Ureter (tissue), 1 donor: ENCODE measurements at regions not wholly inside any gene's neighbourhood (a gene's known extent, or its start where the extent isn't known, plus 50 kb on each side); places are given as distances from the start of the nearest gene placed in this dataset.
"Not testable (repeated sequence)": the region's sequence is repeated elsewhere in the genome, so short reads cannot be mapped to it uniquely, and the experiment has no call there.

Experiments
- DNase-seq: peaks from one replicate; pipeline ENCODE4 v3.0.0-alpha.2; 2020; ENCODE audit warnings: low spot score
- donor health status: DM: yes; HTN: yes; CAD: no.

DNA sequence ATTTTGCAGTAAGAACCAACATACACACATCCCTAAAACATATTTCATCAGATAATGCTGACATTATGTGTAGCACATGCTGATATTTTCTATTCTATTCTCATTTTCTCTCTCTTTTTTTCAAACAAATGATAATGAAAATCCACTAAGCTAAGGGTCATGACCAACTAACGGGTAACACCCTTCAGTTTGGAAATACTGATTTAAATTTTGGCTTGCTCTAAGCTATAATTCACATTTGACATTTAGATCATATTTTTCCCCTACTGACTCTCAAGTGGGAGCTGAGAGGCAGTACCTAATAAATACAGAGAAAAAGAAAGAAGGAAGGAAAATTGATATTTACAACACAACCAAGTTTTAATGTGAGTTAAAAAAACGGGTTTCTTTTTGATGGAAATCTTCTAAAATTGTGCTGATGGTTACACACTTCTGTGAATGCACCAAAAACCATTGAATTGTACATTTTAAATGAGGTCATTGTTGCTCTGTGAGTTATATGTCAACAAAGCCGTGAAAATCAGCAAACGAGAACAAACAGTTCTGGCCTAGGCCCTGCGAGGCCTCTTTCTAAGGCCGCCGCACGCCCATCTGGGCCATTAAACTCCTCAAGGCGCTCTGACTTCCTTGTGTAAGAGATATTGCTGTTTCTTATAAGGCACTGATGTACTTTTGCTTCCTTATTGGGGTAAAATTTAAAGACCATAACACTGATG is 124.2 kb downstream of the GALR1 start:
- DNase-seq, result no peak

DNA sequence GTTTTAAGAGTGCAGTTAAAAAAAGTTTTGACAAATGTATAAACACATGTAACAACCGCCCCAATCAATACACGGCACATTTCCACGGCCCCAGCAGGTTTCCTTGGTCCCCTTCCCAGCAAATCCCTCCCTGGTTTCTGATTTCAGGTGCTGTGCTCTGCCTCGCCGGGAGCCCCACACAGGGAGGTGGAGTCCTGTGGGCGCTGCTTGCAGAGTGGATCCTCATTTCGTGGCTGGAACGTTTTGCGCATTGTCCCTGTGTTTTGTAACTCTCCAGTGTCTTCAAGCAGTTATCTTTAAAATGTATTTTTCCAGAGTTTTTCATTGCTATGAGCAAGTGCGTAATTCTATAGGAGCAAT is 124.8 kb downstream of the GALR1 start:
- DNase-seq, result no peak

DNA sequence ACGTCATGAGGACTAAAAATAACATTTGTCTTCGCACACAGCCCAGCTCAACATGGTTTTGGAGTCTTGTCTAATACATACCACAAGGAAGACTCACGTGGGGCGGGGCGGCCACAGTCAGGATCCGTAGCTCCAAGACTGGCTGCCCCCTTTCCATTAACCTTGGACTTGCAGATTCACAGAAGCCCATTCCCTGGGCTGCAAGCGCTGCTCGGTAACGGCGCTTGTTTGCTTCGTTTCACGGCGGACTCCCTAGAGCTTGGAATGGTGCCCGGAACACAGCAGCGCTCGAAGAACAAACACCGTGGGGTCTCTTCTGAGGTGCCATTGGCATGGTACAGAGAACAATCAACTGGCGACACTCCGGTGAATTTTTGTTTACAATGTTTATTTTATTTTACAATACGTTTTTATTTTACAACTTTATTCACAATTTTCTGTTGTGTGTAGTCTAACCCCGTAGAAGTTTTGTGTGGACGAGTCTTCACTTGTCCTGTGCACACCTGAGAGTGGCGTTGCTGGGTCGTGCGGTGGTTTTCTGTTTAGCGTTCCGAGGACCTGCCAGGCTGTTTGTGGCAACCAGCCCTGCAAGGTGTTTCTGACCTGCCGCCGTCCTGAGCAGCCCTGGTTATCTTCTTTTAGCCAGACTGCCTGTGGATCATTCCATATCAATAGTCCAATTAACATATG is 126.5 kb downstream of the GALR1 start:
- no peak for DNase-seq

DNA sequence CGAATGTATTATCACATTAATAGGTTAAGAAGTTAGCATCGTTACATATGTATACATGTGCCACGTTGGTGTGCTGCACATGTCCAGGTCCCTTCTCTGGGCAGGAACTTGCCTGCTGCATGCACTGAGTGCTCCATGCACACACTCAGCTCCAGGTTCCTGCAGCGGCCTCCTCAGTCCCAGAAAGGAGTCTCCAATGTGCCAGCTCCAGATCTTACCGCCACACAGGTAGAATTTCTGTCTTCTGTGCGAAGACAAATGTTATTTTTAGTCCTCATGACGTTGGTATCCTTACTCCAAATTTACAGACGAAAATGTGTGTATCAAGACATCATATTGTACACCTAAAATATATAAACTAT is 127.1 kb downstream of the GALR1 start:
- DNase-seq, result no peak

DNA sequence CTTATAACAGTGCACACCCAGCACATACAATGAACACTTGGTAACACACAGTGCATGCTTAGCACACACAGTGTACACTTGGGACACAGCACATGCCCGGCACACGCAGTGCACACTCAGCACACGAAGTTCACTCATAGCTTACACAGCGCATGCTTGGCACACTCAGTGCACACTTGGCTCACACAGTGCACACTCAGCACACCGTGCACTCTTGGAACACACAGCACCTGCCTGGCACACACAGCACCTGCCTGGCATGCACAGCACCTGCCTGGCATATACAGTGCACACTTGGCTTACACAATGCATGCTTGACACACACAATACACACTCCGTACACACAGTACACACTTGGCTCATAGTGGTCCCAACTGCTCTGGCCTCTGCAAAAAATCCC is 128.2 kb downstream of the GALR1 start:
- no peak for DNase-seq

DNA sequence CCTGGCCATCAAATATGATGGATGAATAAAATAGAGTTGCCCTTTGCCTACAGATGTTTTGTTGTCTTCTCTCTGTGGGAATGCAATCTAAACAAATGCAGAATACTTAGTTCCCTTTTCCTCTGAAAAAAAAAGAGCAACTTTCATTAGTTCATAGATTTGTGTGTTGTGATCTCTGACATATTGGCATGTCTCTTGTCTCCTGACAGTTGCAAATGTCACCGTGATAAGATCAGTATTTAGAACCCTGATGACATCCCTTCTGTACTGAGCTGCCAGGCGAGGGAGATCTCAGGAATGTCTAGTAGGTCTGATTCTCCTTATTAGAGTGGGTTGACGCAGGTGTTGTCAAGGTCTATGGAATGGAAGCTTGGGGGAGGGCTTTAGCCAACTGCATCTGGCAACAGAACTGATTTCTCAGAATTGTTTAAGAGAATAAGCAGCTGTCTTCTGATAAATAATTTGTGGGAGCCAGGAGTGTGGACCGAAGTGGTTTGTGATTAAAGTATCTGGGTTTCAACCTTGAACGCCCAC is 130.4 kb downstream of the GALR1 start:
- DNase-seq, result no peak

DNA sequence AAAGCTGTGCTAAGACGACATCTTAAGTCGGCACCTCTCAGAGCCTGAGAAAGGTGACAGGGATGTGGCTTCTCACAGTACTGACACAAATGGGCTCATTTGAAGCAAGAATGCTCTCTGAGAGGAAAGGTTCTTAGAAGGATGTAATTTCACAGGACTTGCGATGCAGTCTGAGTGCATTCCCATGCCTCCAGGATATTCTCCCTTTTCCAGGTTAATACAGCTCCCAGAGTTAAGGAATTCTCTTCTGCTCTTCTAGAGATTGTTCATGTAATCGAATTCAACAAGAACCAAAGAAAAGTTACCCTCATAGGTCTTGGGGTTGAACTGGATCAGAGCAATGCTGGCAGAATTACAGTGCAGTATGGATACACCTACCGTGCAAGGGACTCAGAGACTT is 131.0 kb downstream of the GALR1 start:
- DNase-seq, result no peak

DNA sequence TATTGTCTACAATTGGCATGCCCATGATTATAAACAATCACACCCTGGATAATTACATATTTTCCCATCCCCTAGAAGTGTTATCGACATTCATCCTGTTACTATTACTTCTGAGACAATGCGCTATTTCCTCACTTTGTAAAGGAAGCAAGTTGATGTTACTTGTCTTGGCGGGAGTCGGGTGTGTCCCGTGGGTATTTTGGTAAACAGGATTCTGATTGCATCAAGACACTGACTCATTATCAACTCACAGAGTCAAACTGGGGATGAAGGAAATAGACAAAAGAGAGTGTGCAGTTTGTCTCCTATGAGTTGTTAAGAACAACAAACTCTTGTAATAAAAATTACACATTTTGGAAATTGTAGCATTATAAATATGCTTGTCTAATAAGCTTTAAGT is 142.7 kb downstream of the GALR1 start:
- no peak for DNase-seq

DNA sequence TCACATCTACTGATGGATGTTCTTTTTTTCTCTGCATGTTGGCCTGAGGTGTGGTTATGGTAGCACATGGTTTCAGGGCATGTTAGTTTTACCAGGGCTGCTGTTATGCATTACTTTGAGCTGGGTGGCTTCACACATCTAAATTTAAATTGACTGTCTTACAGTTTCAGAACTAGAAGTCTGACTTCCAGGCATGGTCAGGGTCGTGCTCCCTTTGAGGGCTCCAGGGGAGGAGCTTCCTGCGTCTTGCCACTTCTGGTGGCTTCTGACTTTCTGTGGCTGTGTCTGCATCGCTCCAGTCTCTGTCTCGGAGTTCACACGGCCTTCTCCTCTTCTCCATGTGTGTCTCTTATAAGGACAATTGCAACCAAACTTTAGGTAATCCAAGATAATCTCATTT is 143.9 kb downstream of the GALR1 start:
- DNase-seq, result no peak

DNA sequence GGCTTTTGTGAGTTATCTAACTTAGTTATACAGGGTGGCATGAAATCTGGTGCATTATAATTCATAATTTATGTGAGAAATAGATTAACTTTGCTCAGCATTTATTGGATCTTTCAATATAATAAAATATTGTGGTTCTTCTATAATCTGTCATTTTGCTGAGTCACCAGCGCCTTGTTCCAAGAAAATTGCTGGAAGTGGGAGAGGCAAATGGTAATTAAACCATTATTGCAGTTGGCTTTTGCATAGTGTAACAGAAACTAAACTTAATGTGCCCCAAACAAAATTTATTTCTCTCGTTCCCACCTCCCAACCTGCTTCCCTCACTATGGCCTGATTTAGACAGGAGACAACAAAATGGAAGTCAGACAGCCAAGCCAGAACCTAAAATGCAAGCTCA is 146.3 kb downstream of the GALR1 start:
- DNase-seq, result no peak

DNA sequence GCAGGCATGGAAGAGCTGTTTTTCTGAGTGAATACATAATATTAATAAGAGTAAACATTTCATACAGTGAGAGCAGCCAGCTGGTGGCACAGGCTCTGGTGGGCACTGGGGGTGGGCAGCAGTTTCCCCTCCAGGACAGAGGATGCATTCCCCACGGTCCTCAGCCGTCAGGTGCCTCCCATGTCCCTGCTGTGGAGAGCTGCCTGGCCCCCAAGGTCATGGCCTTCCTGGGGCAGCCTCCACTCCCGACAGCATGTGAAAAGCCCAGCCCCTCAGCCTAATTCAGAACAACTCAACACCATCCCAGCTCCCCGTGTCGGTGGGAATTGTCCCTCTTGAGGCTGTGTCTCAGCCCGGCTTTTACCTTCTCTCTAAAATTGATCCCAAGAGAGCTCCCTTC is 147.4 kb downstream of the GALR1 start:
- DNase-seq, result no peak

DNA sequence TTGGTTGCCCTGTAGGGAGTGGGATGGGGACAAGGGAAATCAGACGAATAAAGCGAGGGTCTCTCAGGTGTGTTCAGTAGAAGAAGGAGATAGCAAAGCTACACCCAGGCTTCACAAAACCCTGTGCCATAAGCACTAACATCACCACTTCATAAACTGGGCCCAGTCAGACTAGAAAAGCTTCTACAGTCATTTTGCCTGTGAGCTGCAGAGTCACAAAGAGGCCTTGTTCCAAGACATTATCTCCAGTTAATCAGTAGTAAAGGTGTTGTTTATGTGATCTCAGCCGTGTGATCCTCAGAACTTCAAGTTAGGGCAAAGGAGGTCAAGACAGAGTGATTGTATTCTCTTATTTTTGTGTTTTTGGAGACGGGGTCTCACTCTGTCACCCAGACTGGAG is 148.0 kb downstream of the GALR1 start:
- no peak for DNase-seq

DNA sequence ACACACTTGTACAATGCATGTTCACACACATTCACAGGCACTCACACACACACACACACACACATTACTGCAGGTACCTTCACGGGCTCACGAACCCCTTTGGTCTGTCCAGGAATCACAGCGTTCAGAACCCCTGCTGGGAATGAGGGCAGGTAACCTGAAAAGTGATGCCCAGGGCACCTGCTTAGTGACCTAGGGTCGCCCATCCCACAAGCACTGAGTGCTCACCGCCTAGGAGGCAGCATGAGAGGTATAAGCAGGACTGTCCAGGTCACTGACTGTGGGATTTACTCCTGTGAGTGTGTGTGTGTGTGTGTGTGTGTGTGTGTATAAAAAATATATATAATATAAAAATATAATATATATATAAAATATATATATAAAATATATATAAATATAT is 150.9 kb downstream of the GALR1 start:
- no peak for DNase-seq

DNA sequence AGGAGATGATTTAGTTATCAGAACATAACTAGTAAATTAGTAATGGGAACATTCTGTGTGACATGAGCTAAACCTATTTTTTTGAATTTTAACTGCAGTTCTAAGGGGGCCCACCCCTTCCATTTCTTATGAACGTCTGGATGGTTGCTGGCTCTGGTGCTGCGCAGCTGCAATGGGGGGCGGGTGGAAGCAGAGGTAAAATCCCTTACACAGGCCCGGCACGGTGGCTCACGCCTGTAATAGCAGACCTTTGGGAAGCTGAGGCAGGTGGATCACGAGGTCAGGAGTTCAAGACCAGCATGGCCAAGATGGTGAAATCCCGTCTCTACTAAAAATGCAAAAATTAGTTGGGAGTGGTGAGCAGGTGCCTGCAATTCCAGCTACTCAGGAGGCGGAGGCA is 151.5 kb downstream of the GALR1 start:
- no peak for DNase-seq

DNA sequence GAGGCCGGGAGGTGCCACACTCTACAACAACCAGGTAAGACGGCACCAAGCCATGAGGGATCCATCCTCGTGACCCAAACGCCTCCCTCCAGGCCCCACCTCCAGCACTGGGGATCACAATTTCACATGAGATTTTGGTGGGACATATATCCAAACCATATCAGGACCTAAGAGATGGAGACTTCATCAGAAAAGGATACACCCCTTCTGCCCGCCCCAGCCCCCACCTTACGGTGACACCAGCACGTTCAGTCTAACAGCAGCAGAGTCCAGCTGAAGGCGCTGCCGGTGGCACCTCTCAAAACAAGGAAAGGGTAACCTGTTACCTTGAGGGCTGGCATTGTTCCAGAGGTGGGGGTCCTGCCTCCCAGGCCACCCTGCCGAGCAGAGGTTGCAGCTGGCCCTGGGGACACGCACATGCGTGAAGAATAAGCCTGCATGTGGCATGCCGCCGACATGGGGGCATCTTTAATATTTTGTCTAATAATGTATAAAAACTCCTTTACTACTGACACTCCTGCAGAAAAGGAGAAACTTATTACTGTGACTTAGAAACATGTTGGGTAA is 154.4 kb downstream of the GALR1 start:
- DNase-seq, result no peak

DNA sequence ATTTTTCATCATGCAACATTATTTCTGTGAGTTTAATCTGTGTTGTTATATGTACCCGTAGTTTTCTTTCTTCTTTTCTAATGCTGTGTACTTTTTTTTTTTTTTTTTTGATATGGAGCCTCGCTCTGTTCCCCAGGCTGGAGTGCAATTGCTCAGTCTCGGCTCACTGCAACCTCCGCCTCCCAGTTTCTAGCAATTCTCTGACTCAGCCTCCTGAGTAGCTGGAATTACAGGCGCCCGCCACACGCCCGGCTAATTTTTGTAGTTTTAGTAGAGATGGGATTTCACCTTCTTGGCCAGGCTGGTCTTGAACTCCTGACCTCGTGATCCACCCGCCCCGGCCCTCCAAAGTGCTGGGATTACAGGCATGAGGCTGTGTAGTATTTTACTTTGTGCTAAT is 155.4 kb downstream of the GALR1 start:
- DNase-seq, result no peak

DNA sequence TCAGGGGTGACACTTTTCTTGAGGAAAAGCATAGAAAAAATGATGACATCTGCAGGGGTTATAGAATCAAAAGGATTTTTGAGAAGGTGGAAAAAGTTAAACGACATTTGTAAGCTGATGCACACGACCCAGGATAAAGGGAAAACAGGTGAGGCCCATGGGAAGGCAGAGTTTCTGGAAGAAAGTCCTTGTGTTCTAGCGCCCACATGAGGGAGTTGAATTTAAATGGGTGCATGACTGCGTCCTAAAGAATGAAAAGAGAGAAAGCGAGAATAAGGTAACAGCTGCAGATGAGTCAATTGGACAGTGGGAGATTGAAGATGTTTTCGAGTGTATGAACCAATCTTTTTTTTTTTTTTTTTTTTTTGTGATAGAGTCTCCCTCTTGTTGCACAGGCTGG is 158.1 kb downstream of the GALR1 start:
- DNase-seq, result no peak

DNA sequence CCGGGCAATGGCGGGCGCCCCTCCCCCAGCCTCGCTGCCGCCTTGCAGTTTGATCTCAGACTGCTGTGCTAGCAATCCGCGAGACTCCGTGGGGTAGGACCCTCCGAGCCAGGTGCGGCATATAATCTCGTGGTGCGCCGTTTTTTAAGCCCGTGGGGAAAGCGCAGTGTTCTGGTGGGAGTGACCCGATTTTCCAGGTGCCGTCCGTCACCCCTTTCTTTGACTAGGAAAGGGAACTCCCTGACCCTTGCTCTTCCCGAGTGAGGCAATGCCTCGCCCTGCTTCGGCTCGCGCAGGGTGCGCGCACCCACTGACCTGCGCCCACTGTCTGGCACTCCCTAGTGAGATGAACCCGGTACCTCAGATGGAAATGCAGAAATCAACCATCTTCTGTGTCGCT is 171.9 kb downstream of the GALR1 start:
- DNase-seq, result not testable (repeated sequence)

DNA sequence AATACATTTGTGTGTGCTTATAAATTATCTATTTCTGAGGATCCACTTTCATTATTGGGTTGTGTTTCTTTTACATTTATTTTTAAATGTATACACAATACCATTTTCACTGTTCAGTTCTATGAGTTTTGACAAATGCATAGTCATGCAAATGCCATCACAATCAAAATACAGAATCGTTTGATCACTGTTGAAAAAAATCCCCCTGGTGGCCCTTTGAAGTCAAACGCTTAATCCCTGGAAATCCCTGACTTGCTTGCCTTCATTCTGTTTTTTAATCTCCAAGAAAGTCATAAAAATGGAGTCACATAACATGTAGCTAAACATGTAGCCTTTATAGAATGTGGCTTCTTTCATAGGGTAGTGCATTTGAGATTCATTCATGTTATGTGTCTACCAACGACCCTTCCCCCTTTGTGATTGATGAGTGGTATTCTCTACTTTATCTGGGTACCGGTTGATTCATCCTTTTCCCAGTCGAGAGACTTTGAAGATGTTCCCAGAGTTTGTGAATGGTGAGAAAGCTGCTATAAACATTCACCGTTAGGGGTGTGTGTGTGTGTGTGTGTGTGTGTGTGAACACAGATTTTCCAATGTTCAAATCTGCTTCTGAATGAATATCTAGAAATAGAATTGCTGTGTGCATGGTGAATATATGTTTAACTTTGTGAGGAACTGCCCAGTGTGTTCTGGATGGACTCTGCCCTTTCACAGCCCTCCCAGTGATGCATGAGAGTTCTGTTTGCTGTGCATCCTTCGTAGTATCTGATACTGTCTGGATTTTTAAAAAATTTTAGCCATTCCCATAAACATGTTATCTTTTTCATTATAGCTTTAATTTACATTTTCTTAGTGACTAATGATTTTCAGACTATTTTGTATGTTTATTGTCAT is 173.6 kb downstream of the GALR1 start:
- DNase-seq, result no peak

DNA sequence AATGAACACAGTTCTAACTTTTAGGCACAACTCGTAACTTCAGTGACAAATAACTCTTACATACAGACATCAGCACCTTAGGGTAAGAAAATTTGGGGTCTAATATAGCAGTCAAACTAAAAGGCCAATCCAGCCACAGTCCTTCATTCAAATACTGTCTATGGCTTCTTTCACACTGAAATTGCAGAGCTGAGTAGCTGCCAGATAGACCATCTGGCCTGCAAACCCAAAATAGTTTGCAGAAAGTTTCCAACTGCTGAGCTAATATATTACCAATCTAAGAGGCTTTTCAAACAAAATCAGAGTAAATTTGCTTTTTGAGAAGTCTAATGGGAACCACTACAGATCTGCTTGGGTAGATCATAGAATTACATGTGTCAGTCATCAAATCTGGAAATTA is 183.4 kb downstream of the GALR1 start:
- DNase-seq, result no peak

DNA sequence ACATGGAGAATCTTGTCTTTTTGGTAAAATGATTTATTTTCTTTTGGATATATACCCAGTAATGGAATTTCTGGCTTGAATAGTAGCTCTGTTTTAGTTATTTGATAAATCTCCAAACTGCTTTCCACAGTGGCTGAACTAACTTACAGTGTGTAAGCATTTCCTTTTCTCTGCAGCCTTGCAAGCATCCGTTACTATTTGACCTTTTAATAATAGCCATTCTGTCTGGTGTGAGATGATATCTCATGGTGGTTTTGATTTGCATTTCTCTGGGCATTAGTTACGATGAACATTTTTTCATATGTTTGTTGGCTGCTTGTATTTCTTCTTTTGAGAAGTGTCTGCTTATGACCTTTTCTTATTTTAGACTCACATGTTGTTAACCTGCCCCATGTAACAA is 190.2 kb downstream of the GALR1 start:
- DNase-seq, result no peak

DNA sequence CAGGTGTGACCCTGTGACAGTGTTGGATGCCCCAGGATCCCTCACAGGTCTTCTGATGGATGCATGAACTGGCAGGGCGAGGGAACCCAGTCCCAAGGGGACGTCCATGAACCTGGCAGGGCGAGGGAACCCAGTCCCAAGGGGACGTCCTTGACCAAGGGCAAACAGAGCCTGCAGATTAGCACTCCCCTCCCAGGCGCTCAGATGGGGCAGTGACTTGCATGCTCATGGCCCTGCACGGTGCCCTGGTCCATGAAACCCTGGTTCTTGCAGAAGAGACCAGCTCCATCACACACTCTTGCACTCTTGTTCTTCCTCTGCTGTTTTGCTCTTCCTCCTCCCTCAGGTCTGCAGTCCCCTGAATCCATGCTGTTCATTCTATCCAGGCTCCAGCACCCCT is 192.7 kb downstream of the GALR1 start:
- DNase-seq, result no peak
